ENCODE measurements at regions not wholly inside any gene's neighbourhood (a gene's known extent, or its start where the extent isn't known, plus 50 kb on each side); places are given as distances from the start of the nearest gene placed in this dataset.

GRCh38 chr10:22875581-22875980, 52.3 kb upstream of the ARMC3 start:
- in situ Hi-C loops (cut with HindIII; ENCODE audit: low pct_unique_long_range_greater_than_20kb, low sequenced_read_pairs), result no loop called here
- no peak for TF ChIP-seq JUND (IDR thresholded peaks at IDR 0.05; ENCODE audit: low read depth)

GRCh38 chr10:22874189-22874854, 53.5 kb upstream of the ARMC3 start:
- TF ChIP-seq JUND (IDR thresholded peaks at IDR 0.05; ENCODE audit: low read depth), result no peak
- in situ Hi-C loops (cut with HindIII; ENCODE audit: low pct_unique_long_range_greater_than_20kb, low sequenced_read_pairs), result no loop called here
- no peak for DNase-seq (ENCODE audit: low read depth in 1 of 2, low spot score in 1 of 2)

More at GRCh38 chr10:22875581-22875980, 52.3 kb upstream of the ARMC3 start:
- no peak for DNase-seq (ENCODE audit: low read depth in 1 of 2, low spot score in 1 of 2)

- no peak for TF ChIP-seq JUND (IDR thresholded peaks at IDR 0.05; ENCODE audit: low read depth)
- no peak for DNase-seq (ENCODE audit: low read depth in 1 of 2, low spot score in 1 of 2)
- in situ Hi-C loops (cut with HindIII; ENCODE audit: low pct_unique_long_range_greater_than_20kb, low sequenced_read_pairs), result no loop called here
These were observed 71.3 kb upstream of the ARMC3 start for GRCh38 chr10:22856444-22857074.

GRCh38 chr10:22854935-22855421, 72.9 kb upstream of the ARMC3 start:
- in situ Hi-C loops (cut with HindIII; ENCODE audit: low pct_unique_long_range_greater_than_20kb, low sequenced_read_pairs), result no loop called here
- TF ChIP-seq JUND (IDR thresholded peaks at IDR 0.05; ENCODE audit: low read depth), result no peak
- no peak for DNase-seq (ENCODE audit: low read depth in 1 of 2, low spot score in 1 of 2)

- TF ChIP-seq JUND (IDR thresholded peaks at IDR 0.05; ENCODE audit: low read depth), result no peak
- no peak for DNase-seq (ENCODE audit: low read depth in 1 of 2, low spot score in 1 of 2)
- in situ Hi-C loops (cut with HindIII; ENCODE audit: low pct_unique_long_range_greater_than_20kb, low sequenced_read_pairs), result no loop called here
These were observed 73.9 kb upstream of the ARMC3 start for GRCh38 chr10:22853906-22854447.

GRCh38 chr10:22852712-22853353, 75.0 kb upstream of the ARMC3 start:
- TF ChIP-seq JUND (IDR thresholded peaks at IDR 0.05; ENCODE audit: low read depth), result no peak
- DNase-seq (ENCODE audit: low read depth in 1 of 2, low spot score in 1 of 2), result no peak
- in situ Hi-C loops (cut with HindIII; ENCODE audit: low pct_unique_long_range_greater_than_20kb, low sequenced_read_pairs), result no loop called here

GRCh38 chr10:22851865-22852239, 76.0 kb upstream of the ARMC3 start:
- DNase-seq (ENCODE audit: low read depth in 1 of 2, low spot score in 1 of 2), result no peak
- in situ Hi-C loops (cut with HindIII; ENCODE audit: low pct_unique_long_range_greater_than_20kb, low sequenced_read_pairs), result no loop called here
- no peak for TF ChIP-seq JUND (IDR thresholded peaks at IDR 0.05; ENCODE audit: low read depth)

GRCh38 chr10:22850541-22850940, 77.3 kb upstream of the ARMC3 start:
- TF ChIP-seq JUND (IDR thresholded peaks at IDR 0.05; ENCODE audit: low read depth), result no peak
- no peak for DNase-seq (ENCODE audit: low read depth in 1 of 2, low spot score in 1 of 2)
- in situ Hi-C loops (cut with HindIII; ENCODE audit: low pct_unique_long_range_greater_than_20kb, low sequenced_read_pairs), result no loop called here

- no peak for DNase-seq (ENCODE audit: low read depth in 1 of 2, low spot score in 1 of 2)
These were observed 78.6 kb upstream of the ARMC3 start for GRCh38 chr10:22849077-22849805.

GRCh38 chr10:22848509-22848908, 79.3 kb upstream of the ARMC3 start:
- no peak for TF ChIP-seq JUND (IDR thresholded peaks at IDR 0.05; ENCODE audit: low read depth)
- in situ Hi-C loops (cut with HindIII; ENCODE audit: low pct_unique_long_range_greater_than_20kb, low sequenced_read_pairs), result no loop called here
- no peak for DNase-seq (ENCODE audit: low read depth in 1 of 2, low spot score in 1 of 2)

More at GRCh38 chr10:22849077-22849805, 78.6 kb upstream of the ARMC3 start:
- TF ChIP-seq JUND (IDR thresholded peaks at IDR 0.05; ENCODE audit: low read depth), result no peak
- in situ Hi-C loops (cut with HindIII; ENCODE audit: low pct_unique_long_range_greater_than_20kb, low sequenced_read_pairs), result no loop called here

GRCh38 chr10:22846294-22846693, 81.6 kb upstream of the ARMC3 start:
- DNase-seq (ENCODE audit: low read depth in 1 of 2, low spot score in 1 of 2), result no peak
- in situ Hi-C loops (cut with HindIII; ENCODE audit: low pct_unique_long_range_greater_than_20kb, low sequenced_read_pairs), result no loop called here
- no peak for TF ChIP-seq JUND (IDR thresholded peaks at IDR 0.05; ENCODE audit: low read depth)

- in situ Hi-C loops (cut with HindIII; ENCODE audit: low pct_unique_long_range_greater_than_20kb, low sequenced_read_pairs), result no loop called here
- DNase-seq (ENCODE audit: low read depth in 1 of 2, low spot score in 1 of 2), result no peak
- no peak for TF ChIP-seq JUND (IDR thresholded peaks at IDR 0.05; ENCODE audit: low read depth)
These were observed 88.2 kb upstream of the ARMC3 start for GRCh38 chr10:22839639-22840038.
